ENCODE measurements at regions not wholly inside any gene's neighbourhood (a gene's known extent, or its start where the extent isn't known, plus 50 kb on each side); places are given as distances from the start of the nearest gene placed in this dataset.
"Not testable (repeated sequence)": the region's sequence is repeated elsewhere in the genome, so short reads cannot be mapped to it uniquely, and the experiment has no call there.

- H3K36me3 ChIP-seq (ENCODE audit: control insufficient read depth, insufficient read depth, low read length); H3K27me3 ChIP-seq (ENCODE audit: control insufficient read depth, insufficient read depth, low read length); DNase-seq (ENCODE audit: low read depth); H3K4me3 ChIP-seq (ENCODE audit: low read depth, low read length): not testable (repeated sequence)
These were observed 223.7 kb upstream of the ANKRD20A1 start for GRCh38 chr9:67635067-67635466.

- H3K27me3 ChIP-seq (ENCODE audit: control insufficient read depth, insufficient read depth, low read length); H3K36me3 ChIP-seq (ENCODE audit: control insufficient read depth, insufficient read depth, low read length); H3K4me3 ChIP-seq (ENCODE audit: low read depth, low read length); DNase-seq (ENCODE audit: low read depth): not testable (repeated sequence)
These were observed 246.8 kb upstream of the ANKRD20A1 start for GRCh38 chr9:67611900-67612299.

DNA sequence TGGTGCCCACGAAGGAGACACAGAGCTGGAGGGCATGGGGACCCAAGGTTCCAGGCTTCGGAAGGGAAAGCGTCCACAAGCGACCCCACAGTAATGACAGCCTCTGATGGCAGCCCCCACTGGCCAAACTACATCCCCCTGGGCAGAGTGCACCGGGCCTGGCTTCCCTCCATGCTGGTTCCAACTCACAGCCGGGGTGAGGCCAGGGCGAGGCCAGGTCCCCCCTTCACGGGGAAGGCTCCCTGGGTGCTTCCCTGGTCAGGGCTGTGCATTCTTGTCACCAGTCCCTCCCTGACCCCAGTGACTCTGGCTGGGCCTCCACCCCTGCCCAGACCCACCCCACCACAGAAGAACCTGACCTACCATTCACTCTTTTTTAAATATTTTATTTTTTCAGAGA lies 248.9 kb upstream of the ANKRD20A1 start:
- DNase-seq (ENCODE audit: low read depth); H3K4me3 ChIP-seq (ENCODE audit: low read depth, low read length); H3K36me3 ChIP-seq (ENCODE audit: control insufficient read depth, insufficient read depth, low read length); H3K27me3 ChIP-seq (ENCODE audit: control insufficient read depth, insufficient read depth, low read length): not testable (repeated sequence)

GRCh38 chr9:67609435-67609834 lies 249.3 kb upstream of the ANKRD20A1 start:
- not testable (repeated sequence) for H3K36me3 ChIP-seq (ENCODE audit: control insufficient read depth, insufficient read depth, low read length); H3K4me3 ChIP-seq (ENCODE audit: low read depth, low read length); DNase-seq (ENCODE audit: low read depth); H3K27me3 ChIP-seq (ENCODE audit: control insufficient read depth, insufficient read depth, low read length)

DNA sequence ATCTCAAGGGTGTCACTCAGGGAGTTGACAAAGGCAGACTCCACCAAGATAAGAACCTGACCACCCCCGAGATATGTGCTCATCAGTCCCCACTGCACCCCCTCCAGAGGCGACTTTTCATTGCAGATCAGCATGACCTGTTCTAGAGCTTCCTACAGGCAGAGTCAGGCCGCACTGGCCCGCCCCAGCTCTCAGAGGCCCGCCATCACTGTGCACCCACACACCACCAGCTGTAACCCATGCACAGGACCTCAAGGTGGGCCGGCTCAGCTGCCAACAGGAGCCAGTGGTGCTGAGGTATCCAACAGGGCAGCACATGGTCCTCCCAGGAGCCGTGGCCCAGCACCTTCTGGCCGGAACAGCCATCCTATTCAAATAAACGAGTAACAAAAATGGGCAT lies 253.6 kb upstream of the ANKRD20A1 start:
- not testable (repeated sequence) for H3K27me3 ChIP-seq (ENCODE audit: control insufficient read depth, insufficient read depth, low read length); DNase-seq (ENCODE audit: low read depth)

GRCh38 chr9:67603609-67604008 lies 255.1 kb upstream of the ANKRD20A1 start:
- not testable (repeated sequence) for DNase-seq (ENCODE audit: low read depth); H3K27me3 ChIP-seq (ENCODE audit: control insufficient read depth, insufficient read depth, low read length); H3K36me3 ChIP-seq (ENCODE audit: control insufficient read depth, insufficient read depth, low read length); H3K4me3 ChIP-seq (ENCODE audit: low read depth, low read length)

More for the DNA sequence above, 253.6 kb upstream of the ANKRD20A1 start:
- not testable (repeated sequence) for H3K36me3 ChIP-seq (ENCODE audit: control insufficient read depth, insufficient read depth, low read length); H3K4me3 ChIP-seq (ENCODE audit: low read depth, low read length)

- not testable (repeated sequence) for DNase-seq (ENCODE audit: low read depth); H3K4me3 ChIP-seq (ENCODE audit: low read depth, low read length); H3K27me3 ChIP-seq (ENCODE audit: control insufficient read depth, insufficient read depth, low read length); H3K36me3 ChIP-seq (ENCODE audit: control insufficient read depth, insufficient read depth, low read length)
These were observed 266.3 kb upstream of the ANKRD20A1 start for GRCh38 chr9:67592424-67592823.

DNA sequence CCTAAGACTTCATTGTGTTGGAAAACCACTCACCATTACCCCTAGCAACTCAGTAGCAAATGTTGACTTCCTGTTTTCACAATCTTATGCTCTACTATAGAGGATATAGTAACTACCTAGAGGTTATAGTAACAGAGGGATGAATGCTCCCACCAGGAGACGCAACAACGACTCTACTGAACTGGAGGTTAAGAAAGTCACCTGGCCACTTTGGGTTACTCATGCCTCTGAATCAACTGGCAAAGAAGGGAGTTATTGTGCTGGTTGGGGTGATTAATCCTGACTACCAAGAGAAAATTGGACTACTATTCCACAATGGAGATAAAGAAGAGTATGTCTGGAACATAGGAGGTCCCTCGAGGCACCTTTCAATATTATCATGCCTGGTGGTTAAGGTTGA lies 302.9 kb upstream of the ANKRD20A1 start:
- not testable (repeated sequence) for H3K27me3 ChIP-seq (ENCODE audit: control insufficient read depth, insufficient read depth, low read length); DNase-seq (ENCODE audit: low read depth); H3K36me3 ChIP-seq (ENCODE audit: control insufficient read depth, insufficient read depth, low read length); H3K4me3 ChIP-seq (ENCODE audit: low read depth, low read length)

DNA sequence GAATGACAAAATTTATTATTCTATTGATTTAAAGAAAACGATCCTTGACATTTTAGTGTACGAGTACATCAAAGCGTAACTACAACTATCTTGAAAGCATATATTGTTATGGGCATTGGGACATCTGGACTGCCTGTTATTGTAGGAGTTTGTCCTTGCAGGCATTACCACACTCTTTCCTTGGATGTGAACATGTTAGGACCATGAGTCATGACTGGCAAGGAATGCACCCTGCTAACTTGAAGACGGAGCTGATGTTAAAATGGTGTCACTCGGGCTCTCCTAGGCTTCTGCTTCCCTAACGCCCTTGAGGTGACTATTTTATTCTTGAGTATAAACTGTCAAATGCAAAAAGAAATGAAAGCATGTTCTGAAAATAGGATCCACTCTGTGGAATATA lies 308.7 kb upstream of the ANKRD20A1 start:
- H3K36me3 ChIP-seq (ENCODE audit: control insufficient read depth, insufficient read depth, low read length); H3K4me3 ChIP-seq (ENCODE audit: low read depth, low read length); DNase-seq (ENCODE audit: low read depth); H3K27me3 ChIP-seq (ENCODE audit: control insufficient read depth, insufficient read depth, low read length): not testable (repeated sequence)

DNA sequence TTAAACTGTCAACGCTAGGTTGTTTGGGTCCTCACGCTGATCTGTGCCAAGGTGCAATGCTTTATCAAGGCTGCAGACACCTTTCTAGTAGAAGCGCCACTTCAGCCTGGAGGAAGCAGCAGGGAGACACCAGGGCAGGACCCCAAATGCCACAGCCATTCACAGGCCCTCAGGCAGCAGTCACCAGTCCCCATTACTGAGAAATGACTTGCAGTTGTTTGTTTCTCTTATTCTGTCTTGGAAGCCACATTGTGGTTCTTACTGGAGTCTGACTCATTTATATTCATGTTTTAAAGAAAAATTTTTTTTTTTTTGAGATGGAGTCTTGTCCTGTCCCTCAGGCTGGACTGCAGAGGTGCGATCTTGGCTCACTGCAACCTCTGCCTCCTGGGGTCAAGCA lies 328.9 kb upstream of the ANKRD20A1 start:
- H3K36me3 ChIP-seq (ENCODE audit: control insufficient read depth, insufficient read depth, low read length); H3K4me3 ChIP-seq (ENCODE audit: low read depth, low read length); DNase-seq (ENCODE audit: low read depth); H3K27me3 ChIP-seq (ENCODE audit: control insufficient read depth, insufficient read depth, low read length): not testable (repeated sequence)

GRCh38 chr9:67516938-67517337 lies 341.8 kb upstream of the ANKRD20A1 start:
- DNase-seq (ENCODE audit: low read depth); H3K27me3 ChIP-seq (ENCODE audit: control insufficient read depth, insufficient read depth, low read length); H3K4me3 ChIP-seq (ENCODE audit: low read depth, low read length); H3K36me3 ChIP-seq (ENCODE audit: control insufficient read depth, insufficient read depth, low read length): not testable (repeated sequence)

- not testable (repeated sequence) for H3K4me3 ChIP-seq (ENCODE audit: low read depth, low read length); DNase-seq (ENCODE audit: low read depth)
These were observed 344.1 kb upstream of the ANKRD20A1 start for GRCh38 chr9:67514587-67514986.

DNA sequence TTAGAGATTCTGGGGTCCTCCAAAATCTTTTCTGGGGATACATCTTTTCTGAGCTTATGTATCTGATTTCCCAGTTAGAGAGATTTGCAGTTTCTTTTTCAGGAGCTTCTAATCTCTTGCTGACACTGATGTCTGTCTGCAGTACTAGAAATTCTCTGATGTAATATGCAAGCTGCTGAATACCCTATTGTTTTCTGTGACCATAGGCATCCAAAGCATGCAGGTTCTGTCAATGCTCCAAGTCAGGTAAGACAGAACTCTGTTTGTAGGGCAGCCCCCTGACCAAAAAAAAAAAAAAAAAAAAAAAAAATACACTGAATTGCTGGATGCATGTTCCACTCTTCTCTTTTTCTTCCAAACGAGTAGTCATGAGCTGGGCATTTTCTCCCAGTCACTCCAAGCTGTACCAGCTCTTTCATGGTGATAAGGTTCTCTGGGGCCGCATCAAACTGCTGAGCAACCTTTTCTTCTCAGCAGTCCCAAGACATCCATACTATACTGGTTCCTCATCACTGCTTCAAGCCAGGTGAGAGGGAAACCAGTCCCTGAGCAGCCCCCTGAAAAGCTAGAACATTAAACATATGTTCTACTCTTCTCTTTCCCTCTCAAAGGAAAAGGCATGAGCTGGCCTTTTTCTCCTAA lies 354.9 kb upstream of the ANKRD20A1 start:
- H3K36me3 ChIP-seq (ENCODE audit: control insufficient read depth, insufficient read depth, low read length); DNase-seq (ENCODE audit: low read depth); H3K27me3 ChIP-seq (ENCODE audit: control insufficient read depth, insufficient read depth, low read length); H3K4me3 ChIP-seq (ENCODE audit: low read depth, low read length): not testable (repeated sequence)

More at GRCh38 chr9:67514587-67514986, 344.1 kb upstream of the ANKRD20A1 start:
- H3K36me3 ChIP-seq (ENCODE audit: control insufficient read depth, insufficient read depth, low read length); H3K27me3 ChIP-seq (ENCODE audit: control insufficient read depth, insufficient read depth, low read length): not testable (repeated sequence)

- H3K36me3 ChIP-seq (ENCODE audit: control insufficient read depth, insufficient read depth, low read length); DNase-seq (ENCODE audit: low read depth); H3K4me3 ChIP-seq (ENCODE audit: low read depth, low read length); H3K27me3 ChIP-seq (ENCODE audit: control insufficient read depth, insufficient read depth, low read length): not testable (repeated sequence)
These were observed 366.7 kb upstream of the ANKRD20A1 start for GRCh38 chr9:67492028-67492427.

GRCh38 chr9:67477465-67477864 lies 381.3 kb upstream of the ANKRD20A1 start:
- H3K27me3 ChIP-seq (ENCODE audit: control insufficient read depth, insufficient read depth, low read length); H3K36me3 ChIP-seq (ENCODE audit: control insufficient read depth, insufficient read depth, low read length); H3K4me3 ChIP-seq (ENCODE audit: low read depth, low read length); DNase-seq (ENCODE audit: low read depth): not testable (repeated sequence)

GRCh38 chr9:67470739-67471138 lies 388.0 kb upstream of the ANKRD20A1 start:
- H3K36me3 ChIP-seq (ENCODE audit: control insufficient read depth, insufficient read depth, low read length); DNase-seq (ENCODE audit: low read depth): not testable (repeated sequence)

More at GRCh38 chr9:67470739-67471138, 388.0 kb upstream of the ANKRD20A1 start:
- H3K4me3 ChIP-seq (ENCODE audit: low read depth, low read length); H3K27me3 ChIP-seq (ENCODE audit: control insufficient read depth, insufficient read depth, low read length): not testable (repeated sequence)
